AG08396 (cell line): ENCODE measurements at regions not wholly inside any gene's neighbourhood (a gene's known extent, or its start where the extent isn't known, plus 50 kb on each side); places are given as distances from the start of the nearest gene placed in this dataset.
"Not testable (repeated sequence)": the region's sequence is repeated elsewhere in the genome, so short reads cannot be mapped to it uniquely, and the experiment has no call there.

Experiments
- DNase-seq: peaks from one replicate; pipeline ENCODE4 v3.0.0; 2012; ENCODE audit warnings: low spot score, mixed read lengths

GRCh38 chr19:30066781-30067759 is 125.0 kb downstream of the URI1 start:
- no peak for DNase-seq

GRCh38 chr19:30067956-30068506 is 126.0 kb downstream of the URI1 start:
- DNase-seq, result not testable (repeated sequence)

GRCh38 chr19:30068528-30069395 is 126.7 kb downstream of the URI1 start:
- no peak for DNase-seq

GRCh38 chr19:30069535-30070197 is 127.6 kb downstream of the URI1 start:
- DNase-seq, result no peak

- no peak for DNase-seq
Observed at GRCh38 chr19:30070198-30070967, 128.3 kb downstream of the URI1 start.

- DNase-seq, result no peak
Observed at GRCh38 chr19:30070968-30071632, 129.1 kb downstream of the URI1 start.

- DNase-seq, result no peak
Observed at GRCh38 chr19:30071871-30072270, 129.8 kb downstream of the URI1 start.

GRCh38 chr19:30073152-30074000 is 131.3 kb downstream of the URI1 start:
- no peak for DNase-seq

GRCh38 chr19:30074096-30074495 is 132.1 kb downstream of the URI1 start:
- DNase-seq, result no peak

- DNase-seq, result no peak
Observed at GRCh38 chr19:30074741-30075715, 133.0 kb downstream of the URI1 start.

- no peak for DNase-seq
Observed at GRCh38 chr19:30076101-30076551, 134.1 kb downstream of the URI1 start.

GRCh38 chr19:30076751-30077670 is 135.0 kb downstream of the URI1 start:
- DNase-seq, result no peak

- DNase-seq, result no peak
Observed at GRCh38 chr19:30077851-30078355, 135.9 kb downstream of the URI1 start.

GRCh38 chr19:30078381-30078910 is 136.4 kb downstream of the URI1 start:
- no peak for DNase-seq

- no peak for DNase-seq
Observed at GRCh38 chr19:30079200-30079599, 137.2 kb downstream of the URI1 start.

- DNase-seq, result no peak
Observed at GRCh38 chr19:30082168-30082567, 140.1 kb downstream of the URI1 start.

GRCh38 chr19:30082611-30083010 is 140.6 kb downstream of the URI1 start:
- DNase-seq, result no peak
